GOT3 (cell line): ENCODE measurements at regions not wholly inside any gene's neighbourhood (a gene's known extent, or its start where the extent isn't known, plus 50 kb on each side); places are given as distances from the start of the nearest gene placed in this dataset.

ENCODE experiments used
- DNase-seq: peaks from one replicate; lab custom pipeline; 2025; ENCODE audit warnings: mixed read lengths; lab: John Stamatoyannopoulos, UW

- no peak for DNase-seq
Measured at GRCh38 chrX:9148615-9149399, 114.9 kb upstream of the FAM9B start.

- DNase-seq, result no peak
Measured at GRCh38 chrX:9149501-9150245, 115.7 kb upstream of the FAM9B start.

GRCh38 chrX:9151772-9152307, 117.9 kb upstream of the FAM9B start:
- no peak for DNase-seq

GRCh38 chrX:9153300-9153699, 119.4 kb upstream of the FAM9B start:
- DNase-seq, result no peak

- no peak for DNase-seq
Measured at GRCh38 chrX:9158611-9159010, 124.7 kb upstream of the FAM9B start.

- DNase-seq, result no peak
Measured at GRCh38 chrX:9160698-9161329, 126.9 kb upstream of the FAM9B start.

GRCh38 chrX:9162698-9163097, 128.8 kb upstream of the FAM9B start:
- DNase-seq, result no peak

GRCh38 chrX:9163214-9163709, 129.3 kb upstream of the FAM9B start:
- DNase-seq, result no peak

- DNase-seq, result no peak
Measured at GRCh38 chrX:9164086-9164485, 130.2 kb upstream of the FAM9B start.

- DNase-seq, result no peak
Measured at GRCh38 chrX:9164533-9165426, 130.9 kb upstream of the FAM9B start.

GRCh38 chrX:9166584-9166944, 132.6 kb upstream of the FAM9B start:
- no peak for DNase-seq

GRCh38 chrX:9171841-9172463, 138.0 kb upstream of the FAM9B start:
- DNase-seq, result no peak

- DNase-seq, result no peak
Measured at GRCh38 chrX:9172464-9172850, 138.5 kb upstream of the FAM9B start.

GRCh38 chrX:9180623-9181022, 146.7 kb upstream of the FAM9B start:
- DNase-seq, result no peak

GRCh38 chrX:9182041-9182440, 148.1 kb upstream of the FAM9B start:
- DNase-seq, result no peak

- DNase-seq, result no peak
Measured at GRCh38 chrX:9183481-9183880, 149.6 kb upstream of the FAM9B start.

GRCh38 chrX:9184211-9184610, 150.3 kb upstream of the FAM9B start:
- no peak for DNase-seq

- no peak for DNase-seq
Measured at GRCh38 chrX:9188117-9188516, 154.2 kb upstream of the FAM9B start.

GRCh38 chrX:9189286-9189685, 155.4 kb upstream of the FAM9B start:
- DNase-seq, result no peak

- DNase-seq, result no peak
Measured at GRCh38 chrX:9191392-9191791, 157.5 kb upstream of the FAM9B start.

GRCh38 chrX:9195199-9195880, 161.4 kb upstream of the FAM9B start:
- no peak for DNase-seq
